WTC11 (cell line): ENCODE measurements at regions not wholly inside any gene's neighbourhood (a gene's known extent, or its start where the extent isn't known, plus 50 kb on each side); places are given as distances from the start of the nearest gene placed in this dataset.

Experiments
- ATAC-seq: fragments of 200-7000 bp; cut with Tn5 transposase; 2 replicates; pipeline ENCODE4 v1.10.0; 2021; ENCODE audit warnings: mild to moderate bottlenecking, moderate library complexity
- CTCF ChIA-PET: fragments of 300-600 bp; sonication (Branson Sonifier 250); formaldehyde crosslinking; loops from one replicate; lab custom pipeline; 2021; ENCODE audit warnings: antibody characterized with exemption; lab: Charles Lee
- POLR2A ChIA-PET: fragments of 350-600 bp; sonication (Branson Sonifier 250); formaldehyde crosslinking; loops from one replicate; lab custom pipeline; 2021; ENCODE audit warnings: antibody characterized with exemption; lab: Charles Lee
- DNase-seq: peaks from one replicate; pipeline ENCODE4 v3.0.0; 2021; ENCODE audit warnings: low spot score
- H3K27ac Mint-ChIP-seq: 2 replicates; pipeline ENCODE4 v1.8.0; 2021; ENCODE audit warnings: mixed read lengths
- H3K27me3 Mint-ChIP-seq: 2 replicates; pipeline ENCODE4 v1.8.0; 2021; ENCODE audit warnings: low read depth, mild to moderate bottlenecking, moderate library complexity, mixed read lengths
- H3K36me3 Mint-ChIP-seq: 2 replicates; pipeline ENCODE4 v1.8.0; 2021; ENCODE audit warnings: mixed read lengths
- H3K4me1 Mint-ChIP-seq: 2 replicates; pipeline ENCODE4 v1.8.0; 2022; ENCODE audit warnings: mixed read lengths
- H3K4me3 Mint-ChIP-seq: 2 replicates; pipeline ENCODE4 v1.8.0; 2021; ENCODE audit warnings: mild to moderate bottlenecking, moderate library complexity, mixed read lengths
- H3K9me3 Mint-ChIP-seq: 2 replicates; pipeline ENCODE4 v1.8.0; 2021; ENCODE audit warnings: mixed read lengths
- AFF4 ChIP-seq: sonication (generic); formaldehyde crosslinking; IDR thresholded peaks from 2 replicates; pipeline ENCODE4 v1.8.1; 2023; ENCODE audit warnings: mild to moderate bottlenecking, missing genetic modification reagents, borderline replicate concordance
- ATF1 ChIP-seq: sonication (generic); formaldehyde crosslinking; IDR thresholded peaks from 2 replicates; pipeline ENCODE4 v1.8.1; 2023; ENCODE audit warnings: mild to moderate bottlenecking, moderate library complexity, missing genetic modification reagents
- CDX4 ChIP-seq: fragments of 250-450 bp; sonication (Bioruptor Pico); IDR thresholded peaks from 2 replicates; pipeline ENCODE4 v1.9.0; 2021; ENCODE audit warnings: moderate library complexity, mild to moderate bottlenecking, inconsistent platforms, borderline replicate concordance
- FOXP1 ChIP-seq: sonication (generic); formaldehyde crosslinking; IDR thresholded peaks from 2 replicates; pipeline ENCODE4 v1.8.0; 2022; ENCODE audit warnings: missing genetic modification reagents, mild to moderate bottlenecking, moderate library complexity, borderline replicate concordance
- GTF2I ChIP-seq: fragments of 250-450 bp; sonication (Bioruptor Pico); conservative IDR thresholded peaks from 2 replicates; pipeline ENCODE4 v1.4.0; 2021; ENCODE audit warnings: mild to moderate bottlenecking
- MXD4 ChIP-seq: fragments of 250-450 bp; sonication (Bioruptor Pico); IDR thresholded peaks from 2 replicates; pipeline ENCODE4 v1.8.0; 2021; ENCODE audit warnings: mild to moderate bottlenecking, moderate library complexity, borderline replicate concordance
- NFE2L1 ChIP-seq: sonication (generic); formaldehyde crosslinking; IDR thresholded peaks from 2 replicates; pipeline ENCODE4 v1.8.1; 2023; ENCODE audit warnings: missing genetic modification reagents
- NR1H2 ChIP-seq: sonication (generic); formaldehyde crosslinking; IDR thresholded peaks from 2 replicates; pipeline ENCODE4 v1.9.0; 2021; ENCODE audit warnings: mild to moderate bottlenecking, moderate library complexity, missing genetic modification reagents
- NR3C1 ChIP-seq: sonication (generic); formaldehyde crosslinking; conservative IDR thresholded peaks from 2 replicates; pipeline ENCODE4 v1.8.1; 2023; ENCODE audit warnings: low read depth, mild to moderate bottlenecking, missing genetic modification reagents
- PREB ChIP-seq: sonication (generic); formaldehyde crosslinking; IDR thresholded peaks from 2 replicates; pipeline ENCODE4 v1.8.1; 2022; ENCODE audit warnings: mild to moderate bottlenecking, missing genetic modification reagents, moderate library complexity, borderline replicate concordance
- RORB ChIP-seq: fragments of 250-450 bp; sonication (Bioruptor Pico); IDR thresholded peaks from 2 replicates; pipeline ENCODE4 v1.9.0; 2021; ENCODE audit warnings: mild to moderate bottlenecking
- SOX15 ChIP-seq: fragments of 250-450 bp; sonication (Bioruptor Pico); IDR thresholded peaks from 2 replicates; pipeline ENCODE4 v1.9.0; 2021; ENCODE audit warnings: mild to moderate bottlenecking
- SP1 ChIP-seq: sonication (generic); formaldehyde crosslinking; conservative IDR thresholded peaks from 2 replicates; pipeline ENCODE4 v1.8.1; 2022; ENCODE audit warnings: missing genetic modification reagents
- TP53 ChIP-seq: sonication (generic); formaldehyde crosslinking; IDR thresholded peaks from 2 replicates; pipeline ENCODE4 v1.8.1; 2023; ENCODE audit warnings: mild to moderate bottlenecking, missing genetic modification reagents
- ZBTB21 ChIP-seq: sonication (generic); formaldehyde crosslinking; IDR thresholded peaks from 2 replicates; pipeline ENCODE4 v1.8.1; 2023; ENCODE audit warnings: mild to moderate bottlenecking, missing genetic modification reagents, borderline replicate concordance
- ZNF425 ChIP-seq: fragments of 250-450 bp; sonication (Bioruptor Pico); conservative IDR thresholded peaks from 2 replicates; pipeline ENCODE4 v1.9.0; 2021; ENCODE audit warnings: mild to moderate bottlenecking
- TF ChIP-seq, protein P1 (sequence below): sonication (generic); formaldehyde crosslinking; IDR thresholded peaks from 2 replicates; pipeline ENCODE4 v1.8.1; 2023; ENCODE audit warnings: mild to moderate bottlenecking, moderate library complexity, missing genetic modification reagents
- TF ChIP-seq, protein P2 (sequence below): sonication (generic); formaldehyde crosslinking; IDR thresholded peaks from 2 replicates; pipeline ENCODE4 v1.8.0; 2022; ENCODE audit warnings: mild to moderate bottlenecking, missing genetic modification reagents
- TF ChIP-seq, protein P3 (sequence below): sonication (generic); formaldehyde crosslinking; IDR thresholded peaks from 2 replicates; pipeline ENCODE4 v1.8.0; 2022; ENCODE audit warnings: missing genetic modification reagents

- TF ChIP-seq, protein P1, sequence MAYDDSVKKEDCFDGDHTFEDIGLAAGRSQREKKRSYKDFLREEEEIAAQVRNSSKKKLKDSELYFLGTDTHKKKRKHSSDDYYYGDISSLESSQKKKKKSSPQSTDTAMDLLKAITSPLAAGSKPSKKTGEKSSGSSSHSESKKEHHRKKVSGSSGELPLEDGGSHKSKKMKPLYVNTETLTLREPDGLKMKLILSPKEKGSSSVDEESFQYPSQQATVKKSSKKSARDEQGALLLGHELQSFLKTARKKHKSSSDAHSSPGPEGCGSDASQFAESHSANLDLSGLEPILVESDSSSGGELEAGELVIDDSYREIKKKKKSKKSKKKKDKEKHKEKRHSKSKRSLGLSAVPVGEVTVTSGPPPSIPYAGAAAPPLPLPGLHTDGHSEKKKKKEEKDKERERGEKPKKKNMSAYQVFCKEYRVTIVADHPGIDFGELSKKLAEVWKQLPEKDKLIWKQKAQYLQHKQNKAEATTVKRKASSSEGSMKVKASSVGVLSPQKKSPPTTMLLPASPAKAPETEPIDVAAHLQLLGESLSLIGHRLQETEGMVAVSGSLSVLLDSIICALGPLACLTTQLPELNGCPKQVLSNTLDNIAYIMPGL (CRISPR knock-in tag): no peak
- TF ChIP-seq NR1H2 (no peak), ZBTB21 (CRISPR knock-in tag) (no peak), CDX4 (no peak)
These were observed 1504.2 kb downstream of the EFNB2 start (continued) for GRCh38 chr13:105031306-105031705.

- DNase-seq: no peak
- Mint-ChIP-seq H3K4me1 (peaks cover 30% of the 10 kb centered on the region), H3K36me3 (no peaks in the 10 kb centered on the region), H3K4me3 (no peak overlapping the region), H3K9me3 (no peaks in the 10 kb centered on the region), H3K27ac (no peak overlapping the region; the same call in 1 of the 2 replicates), H3K27me3 (no peaks in the 10 kb centered on the region)
- CTCF ChIA-PET: no interaction called here
- POLR2A ChIA-PET: no interaction called here
- ATAC-seq: no peak
- no peak for TF ChIP-seq NFE2L1 (CRISPR knock-in tag)
- TF ChIP-seq, protein P2, sequence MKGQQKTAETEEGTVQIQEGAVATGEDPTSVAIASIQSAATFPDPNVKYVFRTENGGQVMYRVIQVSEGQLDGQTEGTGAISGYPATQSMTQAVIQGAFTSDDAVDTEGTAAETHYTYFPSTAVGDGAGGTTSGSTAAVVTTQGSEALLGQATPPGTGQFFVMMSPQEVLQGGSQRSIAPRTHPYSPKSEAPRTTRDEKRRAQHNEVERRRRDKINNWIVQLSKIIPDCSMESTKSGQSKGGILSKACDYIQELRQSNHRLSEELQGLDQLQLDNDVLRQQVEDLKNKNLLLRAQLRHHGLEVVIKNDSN: no peak
- TF ChIP-seq GTF2I: no peak
- no peak for TF ChIP-seq NR1H2
- no peak for TF ChIP-seq SP1 (CRISPR knock-in tag)
- TF ChIP-seq, protein P3, sequence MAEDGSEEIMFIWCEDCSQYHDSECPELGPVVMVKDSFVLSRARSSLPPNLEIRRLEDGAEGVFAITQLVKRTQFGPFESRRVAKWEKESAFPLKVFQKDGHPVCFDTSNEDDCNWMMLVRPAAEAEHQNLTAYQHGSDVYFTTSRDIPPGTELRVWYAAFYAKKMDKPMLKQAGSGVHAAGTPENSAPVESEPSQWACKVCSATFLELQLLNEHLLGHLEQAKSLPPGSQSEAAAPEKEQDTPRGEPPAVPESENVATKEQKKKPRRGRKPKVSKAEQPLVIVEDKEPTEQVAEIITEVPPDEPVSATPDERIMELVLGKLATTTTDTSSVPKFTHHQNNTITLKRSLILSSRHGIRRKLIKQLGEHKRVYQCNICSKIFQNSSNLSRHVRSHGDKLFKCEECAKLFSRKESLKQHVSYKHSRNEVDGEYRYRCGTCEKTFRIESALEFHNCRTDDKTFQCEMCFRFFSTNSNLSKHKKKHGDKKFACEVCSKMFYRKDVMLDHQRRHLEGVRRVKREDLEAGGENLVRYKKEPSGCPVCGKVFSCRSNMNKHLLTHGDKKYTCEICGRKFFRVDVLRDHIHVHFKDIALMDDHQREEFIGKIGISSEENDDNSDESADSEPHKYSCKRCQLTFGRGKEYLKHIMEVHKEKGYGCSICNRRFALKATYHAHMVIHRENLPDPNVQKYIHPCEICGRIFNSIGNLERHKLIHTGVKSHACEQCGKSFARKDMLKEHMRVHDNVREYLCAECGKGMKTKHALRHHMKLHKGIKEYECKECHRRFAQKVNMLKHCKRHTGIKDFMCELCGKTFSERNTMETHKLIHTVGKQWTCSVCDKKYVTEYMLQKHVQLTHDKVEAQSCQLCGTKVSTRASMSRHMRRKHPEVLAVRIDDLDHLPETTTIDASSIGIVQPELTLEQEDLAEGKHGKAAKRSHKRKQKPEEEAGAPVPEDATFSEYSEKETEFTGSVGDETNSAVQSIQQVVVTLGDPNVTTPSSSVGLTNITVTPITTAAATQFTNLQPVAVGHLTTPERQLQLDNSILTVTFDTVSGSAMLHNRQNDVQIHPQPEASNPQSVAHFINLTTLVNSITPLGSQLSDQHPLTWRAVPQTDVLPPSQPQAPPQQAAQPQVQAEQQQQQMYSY (CRISPR knock-in tag): no peak
- TF ChIP-seq MXD4 (CRISPR knock-in tag): no peak
- TF ChIP-seq ATF1 (CRISPR knock-in tag): no peak
- TF ChIP-seq ZNF425 (CRISPR knock-in tag): no peak
- no peak for TF ChIP-seq AFF4 (CRISPR knock-in tag)
- TF ChIP-seq FOXP1: no peak
- no peak for TF ChIP-seq NR3C1
- TF ChIP-seq RORB (CRISPR knock-in tag): no peak
- TF ChIP-seq TP53 (CRISPR knock-in tag): no peak
- no peak for TF ChIP-seq SOX15 (CRISPR knock-in tag)
- TF ChIP-seq PREB (CRISPR knock-in tag): no peak
- TF ChIP-seq, all 79 proteins: peak for 0
These were observed 1504.6 kb downstream of the EFNB2 start for GRCh38 chr13:105030851-105031250.
